AG10803 (cell line): ENCODE measurements at regions not wholly inside any gene's neighbourhood (a gene's known extent, or its start where the extent isn't known, plus 50 kb on each side); places are given as distances from the start of the nearest gene placed in this dataset.
A peak's percentile ranks its signal among the peaks of the same experiment; 100 is the strongest.
"Not testable (repeated sequence)": the region's sequence is repeated elsewhere in the genome, so short reads cannot be mapped to it uniquely, and the experiment has no call there.

ENCODE experiments used
- DNase-seq: peaks from one replicate; pipeline ENCODE4 v3.0.0; 2010; ENCODE audit warnings: low read depth
- H3K4me3 ChIP-seq: 2 replicates; pipeline ENCODE4 v1.5.1; 2011; ENCODE audit warnings: mild to moderate bottlenecking, low read length, control low read depth
- TF ChIP-seq, protein P1 (sequence below): conservative IDR thresholded peaks from 2 replicates; pipeline ENCODE4 v1.5.1; 2011; ENCODE audit warnings: mild to moderate bottlenecking, low read length, control low read depth, inconsistent platforms

DNA sequence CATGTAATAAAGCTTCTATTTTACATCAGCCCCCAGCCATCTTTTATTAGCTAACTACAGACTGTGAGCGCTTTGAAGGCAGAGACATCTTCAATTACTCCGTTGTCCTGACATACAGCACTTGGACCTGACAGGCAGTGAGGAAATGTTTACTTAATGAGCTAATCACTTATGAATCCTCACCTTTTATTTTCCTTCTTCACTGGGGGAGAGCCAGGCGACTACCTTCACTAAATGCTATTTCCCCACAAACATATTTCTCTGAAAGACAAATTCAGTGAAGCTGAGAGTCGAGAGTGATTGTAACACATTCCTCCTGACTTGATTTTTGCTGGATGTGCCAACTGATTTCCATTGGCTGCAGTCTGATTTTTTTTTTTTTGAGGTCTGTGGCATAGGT lies 192.1 kb upstream of the CLINT1 start:
- no peak overlapping the region for H3K4me3 ChIP-seq
- TF ChIP-seq, protein P1, sequence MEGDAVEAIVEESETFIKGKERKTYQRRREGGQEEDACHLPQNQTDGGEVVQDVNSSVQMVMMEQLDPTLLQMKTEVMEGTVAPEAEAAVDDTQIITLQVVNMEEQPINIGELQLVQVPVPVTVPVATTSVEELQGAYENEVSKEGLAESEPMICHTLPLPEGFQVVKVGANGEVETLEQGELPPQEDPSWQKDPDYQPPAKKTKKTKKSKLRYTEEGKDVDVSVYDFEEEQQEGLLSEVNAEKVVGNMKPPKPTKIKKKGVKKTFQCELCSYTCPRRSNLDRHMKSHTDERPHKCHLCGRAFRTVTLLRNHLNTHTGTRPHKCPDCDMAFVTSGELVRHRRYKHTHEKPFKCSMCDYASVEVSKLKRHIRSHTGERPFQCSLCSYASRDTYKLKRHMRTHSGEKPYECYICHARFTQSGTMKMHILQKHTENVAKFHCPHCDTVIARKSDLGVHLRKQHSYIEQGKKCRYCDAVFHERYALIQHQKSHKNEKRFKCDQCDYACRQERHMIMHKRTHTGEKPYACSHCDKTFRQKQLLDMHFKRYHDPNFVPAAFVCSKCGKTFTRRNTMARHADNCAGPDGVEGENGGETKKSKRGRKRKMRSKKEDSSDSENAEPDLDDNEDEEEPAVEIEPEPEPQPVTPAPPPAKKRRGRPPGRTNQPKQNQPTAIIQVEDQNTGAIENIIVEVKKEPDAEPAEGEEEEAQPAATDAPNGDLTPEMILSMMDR = no peak
- no peak for DNase-seq

DNA sequence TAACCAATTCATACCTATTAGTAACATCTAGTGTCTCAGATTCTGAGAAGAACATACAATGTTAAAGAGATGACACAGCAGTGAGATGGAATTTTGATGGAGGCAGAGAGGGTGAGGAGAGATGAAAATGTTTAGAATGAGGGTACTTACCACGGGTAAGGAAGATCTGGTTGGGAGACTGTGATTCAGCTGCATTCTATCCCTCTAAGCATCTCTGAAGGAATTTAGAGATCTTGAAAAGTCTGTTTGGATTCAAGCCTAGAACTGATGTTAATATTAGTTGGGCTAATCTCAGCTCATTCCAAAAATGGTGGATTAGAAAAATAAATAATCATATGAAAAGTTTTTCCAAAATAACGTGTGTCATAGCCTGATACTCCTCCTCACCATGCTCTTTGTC lies 191.5 kb upstream of the CLINT1 start:
- DNase-seq = peak; percentile 32
- H3K4me3 ChIP-seq = no peak overlapping the region
- TF ChIP-seq, protein P1 = no peak

DNA sequence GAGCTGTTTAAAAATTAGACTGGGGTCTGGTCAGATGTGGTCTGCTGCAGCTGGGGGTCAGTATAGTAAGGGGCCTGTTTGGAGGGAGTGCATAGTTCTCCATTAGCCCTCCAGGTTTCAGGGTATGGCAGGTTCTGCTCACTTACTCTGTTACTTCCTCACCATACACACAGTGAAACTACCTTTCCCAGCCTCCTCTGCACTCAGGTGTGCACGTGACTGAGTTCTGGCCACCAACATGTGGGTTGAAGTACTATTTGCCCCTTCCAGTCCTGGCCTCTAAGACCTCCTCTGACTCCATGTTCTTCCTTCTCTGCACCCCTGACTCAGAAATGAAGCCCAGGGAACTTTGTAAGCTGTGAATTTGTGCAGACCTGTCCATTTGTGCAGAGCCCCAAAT lies 190.5 kb upstream of the CLINT1 start:
- TF ChIP-seq, protein P1 = no peak
- DNase-seq = no peak

DNA sequence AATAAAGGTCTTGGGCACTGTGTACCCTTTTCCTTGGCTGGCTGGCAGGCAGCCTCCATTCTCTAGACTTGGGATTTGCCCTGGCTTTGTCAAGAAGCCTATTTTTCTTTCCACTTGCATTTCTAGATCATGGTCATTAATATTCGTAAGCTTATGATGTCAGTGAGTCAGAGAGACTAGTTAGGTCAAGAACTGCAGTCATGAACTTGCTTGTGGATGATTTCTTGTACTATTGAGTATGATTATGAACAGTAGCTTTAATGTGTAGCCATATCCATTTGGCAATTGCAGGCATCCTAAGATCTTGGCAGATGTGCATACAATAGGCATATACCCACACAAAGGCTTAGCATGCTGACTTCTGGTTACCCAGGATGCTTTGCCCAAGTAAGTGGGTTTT lies 186.8 kb upstream of the CLINT1 start:
- DNase-seq = no peak
- TF ChIP-seq, protein P1 = no peak
- H3K4me3 ChIP-seq = no peak overlapping the region

More for the DNA sequence above, 190.5 kb upstream of the CLINT1 start:
- H3K4me3 ChIP-seq = no peak overlapping the region

DNA sequence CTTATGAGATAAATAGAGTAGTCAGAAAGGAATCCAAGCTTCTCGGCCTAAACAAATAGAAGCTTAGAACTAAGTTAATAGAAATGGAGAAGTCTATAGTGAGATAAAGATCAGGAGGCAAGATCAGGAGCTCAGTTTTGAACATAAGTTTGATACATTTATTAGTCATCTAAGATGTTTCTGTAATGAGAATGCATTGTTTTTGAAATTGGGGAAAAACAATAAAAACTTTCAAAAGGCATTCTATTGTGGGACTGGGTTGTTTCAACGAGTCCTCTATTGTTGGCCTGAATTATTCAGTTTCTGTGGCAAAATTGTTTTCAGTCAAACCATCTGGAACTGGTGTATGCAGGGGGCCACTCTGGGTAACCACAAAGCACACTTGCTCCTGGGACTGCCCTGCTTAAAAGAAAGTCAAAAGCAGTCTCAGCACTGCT lies 181.0 kb upstream of the CLINT1 start:
- no peak overlapping the region for H3K4me3 ChIP-seq
- TF ChIP-seq, protein P1 = no peak
- DNase-seq = peak; percentile 29

DNA sequence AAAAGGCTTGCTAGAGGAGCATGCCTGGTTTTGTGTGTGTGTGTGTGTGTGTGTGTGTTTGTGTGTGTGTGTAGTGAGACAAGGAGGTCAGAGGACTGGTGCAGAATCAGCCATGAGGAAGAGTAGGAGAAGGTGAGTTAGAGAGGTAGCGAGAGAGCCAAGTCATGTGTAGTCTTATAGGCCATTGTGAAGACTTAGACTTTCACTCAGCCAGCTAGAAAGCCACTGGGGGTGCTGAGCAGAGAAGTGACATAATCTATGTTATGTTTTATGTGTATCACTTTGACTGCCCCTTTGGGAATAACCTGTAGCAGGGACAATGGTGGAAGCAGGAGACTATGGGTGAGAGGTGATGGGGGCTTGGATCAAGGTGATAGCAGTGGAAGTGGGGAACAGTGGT lies 180.5 kb upstream of the CLINT1 start:
- TF ChIP-seq, protein P1 = no peak
- H3K4me3 ChIP-seq = no peak overlapping the region
- no peak for DNase-seq

DNA sequence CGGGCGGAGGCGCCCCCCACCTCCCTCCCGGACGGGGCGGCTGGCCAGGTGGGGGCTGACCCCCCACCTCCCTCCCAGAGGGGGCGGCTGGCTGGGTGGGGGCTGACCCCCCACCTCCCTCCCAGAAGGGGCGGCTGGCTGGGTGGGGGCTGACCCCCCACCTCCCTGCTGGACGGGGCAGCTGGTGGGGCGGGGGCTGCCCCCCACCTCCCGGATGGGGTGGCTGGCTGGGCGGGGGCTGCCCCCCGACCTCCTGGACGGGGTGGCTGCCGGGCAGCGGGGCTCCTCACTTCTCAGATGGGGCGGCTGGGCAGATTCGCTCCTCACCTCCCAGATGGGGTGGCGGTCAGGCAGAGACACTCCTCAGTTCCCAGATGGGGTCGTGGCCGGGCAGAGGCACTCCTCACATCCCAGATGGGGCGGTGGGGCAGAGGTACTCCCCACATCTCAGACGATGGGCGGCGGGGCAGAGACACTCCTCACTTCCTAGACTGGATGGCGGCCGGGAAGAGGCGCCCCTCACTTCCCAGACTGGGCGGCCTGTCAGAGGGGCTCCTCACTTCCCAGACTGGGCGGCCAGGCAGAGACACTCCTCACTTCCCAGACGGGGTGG lies 178.1 kb upstream of the CLINT1 start:
- DNase-seq, H3K4me3 ChIP-seq: not testable (repeated sequence)

DNA sequence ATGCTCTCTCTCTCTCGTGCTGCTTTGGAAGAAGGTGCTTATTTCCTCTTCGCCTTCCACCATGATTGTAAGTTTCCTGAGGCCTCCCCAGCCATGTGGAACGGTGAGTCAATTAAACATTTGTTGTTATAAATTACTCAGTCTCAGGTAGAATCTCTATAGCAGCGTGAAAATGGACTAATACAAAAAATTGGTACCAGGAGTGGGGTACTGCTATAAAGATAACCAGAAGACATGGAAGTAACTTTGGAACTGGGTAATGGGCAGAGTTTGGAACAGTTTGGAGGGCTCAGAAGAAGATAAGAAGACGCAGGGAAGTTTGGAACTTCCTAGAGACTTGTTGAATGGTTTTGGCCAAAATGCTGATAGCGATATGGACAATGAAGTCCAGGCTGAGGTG lies 175.6 kb upstream of the CLINT1 start:
- not testable (repeated sequence) for DNase-seq, H3K4me3 ChIP-seq
